GM12891 (cell line): ENCODE measurements at regions not wholly inside any gene's neighbourhood (a gene's known extent, or its start where the extent isn't known, plus 50 kb on each side); places are given as distances from the start of the nearest gene placed in this dataset.

Experiments used
- PAX5 ChIP-seq: IDR thresholded peaks from 2 replicates; pipeline ENCODE4 v1.6.1; 2011; ENCODE audit warnings: low read length, moderate library complexity, mild to moderate bottlenecking; ENCODE audit not compliant: insufficient read depth, severe bottlenecking
- POLR2A ChIP-seq: IDR thresholded peaks from 2 replicates; pipeline ENCODE4 v1.6.1; 2011; ENCODE audit warnings: low read depth, low read length, control low read depth
- POLR2AphosphoS5 ChIP-seq: IDR thresholded peaks from 2 replicates; pipeline ENCODE4 v1.6.1; 2011; ENCODE audit warnings: low read depth, low read length, control low read depth
- POU2F2 ChIP-seq: IDR thresholded peaks from 2 replicates; pipeline ENCODE4 v1.6.1; 2011; ENCODE audit warnings: low read depth, mild to moderate bottlenecking, control low read depth, low read length, moderate library complexity
- SPI1 ChIP-seq: IDR thresholded peaks from 2 replicates; pipeline ENCODE4 v1.6.1; 2011; ENCODE audit warnings: low read depth, low read length, control low read depth
- TAF1 ChIP-seq: IDR thresholded peaks from 2 replicates; pipeline ENCODE4 v1.6.1; 2011; ENCODE audit warnings: low read depth, low read length, control low read depth

- TF ChIP-seq POLR2A (no peak), TAF1 (no peak), POLR2AphosphoS5 (no peak), PAX5 (no peak), POU2F2 (no peak), SPI1 (no peak)
These were observed 385.6 kb downstream of the HLX start for GRCh38 chr1:221264848-221265247.
